ENCODE measurements at regions not wholly inside any gene's neighbourhood (a gene's known extent, or its start where the extent isn't known, plus 50 kb on each side); places are given as distances from the start of the nearest gene placed in this dataset.

GRCh38 chr18:54433857-54434256 lies 76.2 kb downstream of the C18orf54 start:
- TF ChIP-seq, protein P1, sequence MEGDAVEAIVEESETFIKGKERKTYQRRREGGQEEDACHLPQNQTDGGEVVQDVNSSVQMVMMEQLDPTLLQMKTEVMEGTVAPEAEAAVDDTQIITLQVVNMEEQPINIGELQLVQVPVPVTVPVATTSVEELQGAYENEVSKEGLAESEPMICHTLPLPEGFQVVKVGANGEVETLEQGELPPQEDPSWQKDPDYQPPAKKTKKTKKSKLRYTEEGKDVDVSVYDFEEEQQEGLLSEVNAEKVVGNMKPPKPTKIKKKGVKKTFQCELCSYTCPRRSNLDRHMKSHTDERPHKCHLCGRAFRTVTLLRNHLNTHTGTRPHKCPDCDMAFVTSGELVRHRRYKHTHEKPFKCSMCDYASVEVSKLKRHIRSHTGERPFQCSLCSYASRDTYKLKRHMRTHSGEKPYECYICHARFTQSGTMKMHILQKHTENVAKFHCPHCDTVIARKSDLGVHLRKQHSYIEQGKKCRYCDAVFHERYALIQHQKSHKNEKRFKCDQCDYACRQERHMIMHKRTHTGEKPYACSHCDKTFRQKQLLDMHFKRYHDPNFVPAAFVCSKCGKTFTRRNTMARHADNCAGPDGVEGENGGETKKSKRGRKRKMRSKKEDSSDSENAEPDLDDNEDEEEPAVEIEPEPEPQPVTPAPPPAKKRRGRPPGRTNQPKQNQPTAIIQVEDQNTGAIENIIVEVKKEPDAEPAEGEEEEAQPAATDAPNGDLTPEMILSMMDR (IDR thresholded peaks at IDR 0.05): no peak
- no peak for TF ChIP-seq POLR2A (IDR thresholded peaks at IDR 0.05)
